ENCODE measurements at regions not wholly inside any gene's neighbourhood (a gene's known extent, or its start where the extent isn't known, plus 50 kb on each side); places are given as distances from the start of the nearest gene placed in this dataset.

DNA sequence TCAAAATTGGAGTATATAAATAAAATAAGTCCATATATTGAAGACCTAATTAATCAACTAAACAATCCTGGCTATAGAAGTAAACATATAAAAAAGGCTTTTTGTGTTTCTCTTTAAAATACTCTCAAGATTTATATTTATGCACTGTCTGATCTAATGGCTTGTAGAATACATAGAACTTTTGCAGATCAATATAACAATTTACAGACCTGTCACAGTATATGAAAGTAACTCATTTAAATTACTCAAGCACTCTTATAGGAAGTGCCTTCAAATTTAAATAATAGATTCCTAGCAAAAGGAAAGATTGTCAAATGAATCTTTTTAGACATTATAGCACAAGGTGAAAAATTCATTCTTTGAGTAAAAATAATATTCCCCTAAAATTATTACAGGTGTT is 615.8 kb upstream of the RGS18 start:
- TF ChIP-seq ELF4 (IDR thresholded peaks at IDR 0.05) (no peak), PKNOX1 (IDR thresholded peaks at IDR 0.05) (no peak), SUZ12 (IDR thresholded peaks at IDR 0.05) (no peak), HDGF (IDR thresholded peaks at IDR 0.05; ENCODE audit: borderline replicate concordance) (no peak), ZNF384 (IDR thresholded peaks at IDR 0.05) (no peak), FOXM1 (IDR thresholded peaks at IDR 0.05; ENCODE audit: borderline replicate concordance) (no peak), FOXK2 (IDR thresholded peaks at IDR 0.05) (no peak), FOXA1 (IDR thresholded peaks at IDR 0.05) (no peak), SP1 (IDR thresholded peaks at IDR 0.05) (no peak), TARDBP (IDR thresholded peaks at IDR 0.05) (no peak), NFRKB (IDR thresholded peaks at IDR 0.05) (no peak), BHLHE40 (IDR thresholded peaks at IDR 0.05; ENCODE audit: borderline replicate concordance) (no peak), ARNT (IDR thresholded peaks at IDR 0.05) (no peak)
